WI38 (cell line): ENCODE measurements at regions not wholly inside any gene's neighbourhood (a gene's known extent, or its start where the extent isn't known, plus 50 kb on each side); places are given as distances from the start of the nearest gene placed in this dataset.

ENCODE experiments used
- H3K4me3 ChIP-seq: 2 replicates; pipeline ENCODE4 v1.5.1; 2011; ENCODE audit warnings: low read depth, mild to moderate bottlenecking, control low read depth, low read length
- CTCF ChIP-seq: IDR thresholded peaks from 2 replicates; pipeline ENCODE4 v1.5.1; 2012; ENCODE audit warnings: low read depth, mild to moderate bottlenecking, control low read depth, low read length

DNA sequence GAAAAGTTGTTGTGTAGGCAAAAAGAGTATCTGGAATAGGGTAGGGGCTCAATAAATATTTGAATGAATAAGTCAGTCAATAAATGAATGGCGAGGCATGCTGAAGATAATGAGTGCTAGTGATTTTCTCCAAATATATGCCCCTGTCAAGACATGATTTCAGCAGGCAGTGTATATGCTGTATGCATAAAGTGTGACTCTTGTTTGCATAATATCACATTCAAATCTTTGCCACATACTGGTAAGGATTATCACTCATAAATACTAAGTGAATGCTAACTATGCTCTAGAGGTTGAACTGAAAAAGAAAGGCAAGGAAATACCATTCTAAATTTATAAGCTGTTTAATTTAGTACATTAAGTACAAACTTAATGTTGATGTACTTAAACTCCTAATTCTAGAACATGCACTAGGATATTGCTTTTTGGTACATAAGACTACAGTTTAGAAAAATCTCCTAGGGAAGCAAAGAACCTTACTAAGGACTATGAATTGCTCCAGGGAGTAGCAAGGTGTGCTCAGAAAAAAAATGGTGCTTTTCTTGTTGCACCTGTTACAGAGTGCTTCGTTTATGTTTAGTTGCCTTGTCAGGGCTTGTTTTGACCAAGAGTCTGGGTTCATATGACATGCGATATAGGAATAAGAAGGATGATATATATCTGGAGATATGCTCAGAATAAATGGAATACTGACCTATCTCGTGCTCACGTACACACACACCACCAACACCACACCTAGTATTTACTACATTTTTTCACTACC is 224.0 kb upstream of the TANK start:
- no peak overlapping the region for H3K4me3 ChIP-seq
- no peak for TF ChIP-seq CTCF

GRCh38 chr2:160940271-160940670 is 220.0 kb upstream of the TANK start:
- no peak for TF ChIP-seq CTCF

DNA sequence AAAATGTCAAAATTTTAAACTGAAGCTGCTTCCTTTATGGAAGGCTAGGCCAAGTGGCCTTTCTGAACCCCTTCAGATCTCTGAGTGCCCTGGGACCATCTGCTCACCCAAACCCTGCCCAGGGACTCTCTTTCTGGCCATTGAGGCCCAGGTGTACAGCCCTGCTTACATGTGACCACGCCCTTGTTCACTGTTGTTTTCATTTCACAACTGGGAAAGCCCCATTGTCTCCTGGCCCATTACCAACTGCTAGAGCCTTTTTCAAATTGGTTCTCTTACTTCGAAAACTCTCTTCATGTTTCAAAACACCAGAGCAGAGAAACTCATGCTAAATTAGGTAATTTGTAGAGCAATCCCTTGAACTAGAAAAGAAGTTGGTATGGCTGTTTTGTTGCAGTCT is 219.5 kb upstream of the TANK start:
- TF ChIP-seq CTCF = no peak

More at GRCh38 chr2:160940271-160940670, 220.0 kb upstream of the TANK start:
- no peak overlapping the region for H3K4me3 ChIP-seq

GRCh38 chr2:160941290-160941846 is 218.9 kb upstream of the TANK start:
- H3K4me3 ChIP-seq = no peak overlapping the region
- no peak for TF ChIP-seq CTCF

More for the DNA sequence above, 219.5 kb upstream of the TANK start:
- no peak overlapping the region for H3K4me3 ChIP-seq

DNA sequence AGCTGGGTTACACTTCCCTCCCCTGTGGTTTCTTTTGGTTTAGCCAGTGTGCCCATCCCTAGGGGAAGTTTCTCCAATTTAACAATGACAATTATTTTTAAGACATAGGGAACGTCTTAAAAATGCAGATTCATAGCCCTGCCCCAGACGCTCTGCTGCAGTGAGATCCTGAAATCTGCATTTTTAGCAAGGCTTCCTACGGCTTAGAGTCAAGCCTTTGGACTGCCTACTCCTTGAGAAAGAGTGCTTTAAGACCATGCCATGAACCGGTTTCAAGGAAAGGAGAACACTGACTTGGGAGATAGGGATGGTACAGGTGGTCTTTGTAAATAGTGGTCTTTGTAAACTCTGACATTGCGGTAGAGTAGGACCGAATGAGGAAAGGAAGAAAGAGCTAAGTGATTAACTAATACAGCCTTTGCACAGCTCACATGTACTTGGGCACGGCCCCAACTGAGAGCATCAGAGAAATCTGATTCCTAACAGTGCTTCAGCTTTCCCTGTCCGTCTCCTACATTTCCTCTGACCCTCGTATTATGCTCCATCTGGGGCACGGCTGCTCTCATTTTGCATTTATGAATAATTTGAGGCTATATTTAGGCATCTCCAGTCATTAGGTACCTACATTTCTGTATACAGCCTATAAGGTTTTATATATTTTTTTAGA is 217.6 kb upstream of the TANK start:
- no peak for TF ChIP-seq CTCF

DNA sequence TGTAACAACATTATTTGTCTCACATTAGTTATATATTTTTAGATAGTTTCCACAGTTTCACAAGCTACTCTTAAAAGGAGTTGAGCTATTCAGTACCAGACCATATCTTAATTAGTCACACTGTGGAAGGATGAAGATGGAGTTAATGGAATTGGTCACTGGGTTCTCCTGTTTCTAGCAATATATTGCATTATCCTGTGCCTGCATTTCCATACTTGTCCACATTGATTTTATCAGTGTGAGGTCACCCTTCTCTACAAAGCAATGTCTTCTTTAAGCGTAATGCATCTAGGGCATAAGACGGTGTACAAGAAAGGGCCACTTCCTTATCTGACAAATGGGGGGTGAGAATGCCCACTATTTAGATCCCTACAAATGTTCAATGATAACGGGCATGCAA is 216.8 kb upstream of the TANK start:
- H3K4me3 ChIP-seq = no peak overlapping the region
- TF ChIP-seq CTCF = no peak

More for the DNA sequence above, 217.6 kb upstream of the TANK start:
- no peak overlapping the region for H3K4me3 ChIP-seq
